Adrenal gland (tissue), 5 donors: ENCODE measurements at regions not wholly inside any gene's neighbourhood (a gene's known extent, or its start where the extent isn't known, plus 50 kb on each side); places are given as distances from the start of the nearest gene placed in this dataset.

Source experiments
- CTCF ChIP-seq, 6 experiments: fragments of 450-650 bp in 4 of 6; fragments of 200-600 bp in 2 of 6; sonication (generic) in 1 of 6; IDR thresholded peaks; 1 replicate in 5 of 6; 2 replicates in 1 of 6; pipeline versions ENCODE4 v1.5.1 to v1.8.0; 2016 to 2021; ENCODE audit warnings: antibody characterized with exemption in 6 of 6, mild to moderate bottlenecking in 2 of 6, moderate library complexity in 1 of 6
- POLR2A ChIP-seq, 2 donors: fragments of 450-650 bp; IDR thresholded peaks; one replicate each; pipeline ENCODE4 v1.6.1; 2017; ENCODE audit warnings: antibody characterized with exemption in 2 of 2, mild to moderate bottlenecking in 2 of 2, moderate library complexity in 1 of 2
- donor health status: DM: no; HTN: no; CAD: no.

- TF ChIP-seq CTCF (IDR thresholded peaks at IDR 0.05) (no peak), POLR2A (IDR thresholded peaks at IDR 0.05) (no peak)
These were observed 592.4 kb downstream of the DIPK2A start for GRCh38 chr3:144564011-144564410.
